MG63 (cell line): ENCODE measurements at regions not wholly inside any gene's neighbourhood (a gene's known extent, or its start where the extent isn't known, plus 50 kb on each side); places are given as distances from the start of the nearest gene placed in this dataset.
"Not testable (repeated sequence)": the region's sequence is repeated elsewhere in the genome, so short reads cannot be mapped to it uniquely, and the experiment has no call there.

Experiments used
- DNase-seq: peaks from one replicate; pipeline ENCODE4 v3.0.0-alpha.2; 2020
- H3K27me3 ChIP-seq: fragments of 250-450 bp; sonication (Bioruptor Pico); 2 replicates; pipeline ENCODE4 v1.5.1; 2020; ENCODE audit warnings: mild to moderate bottlenecking, moderate library complexity
- H3K36me3 ChIP-seq: fragments of 250-450 bp; sonication (Bioruptor Pico); 2 replicates; pipeline ENCODE4 v1.5.1; 2020; ENCODE audit warnings: mild to moderate bottlenecking, moderate library complexity
- H3K4me3 ChIP-seq: fragments of 250-450 bp; sonication (Bioruptor Pico); 2 replicates; pipeline ENCODE4 v1.5.1; 2020; ENCODE audit warnings: mild to moderate bottlenecking, moderate library complexity
- H3K9me3 ChIP-seq: fragments of 250-450 bp; sonication (Bioruptor Pico); 2 replicates; pipeline ENCODE4 v1.5.1; 2020; ENCODE audit warnings: mild to moderate bottlenecking, moderate library complexity

GRCh38 chr12:34404377-34405285, 382.3 kb downstream of the ALG10 start:
- Histone ChIP-seq H3K27me3 (no peaks in the 10 kb centered on the region), H3K4me3 (no peak overlapping the region), H3K9me3 (peaks cover 5% of the 10 kb centered on the region; the same call in 1 of the 2 replicates), H3K36me3 (no peaks in the 10 kb centered on the region)
- DNase-seq, result no peak

DNA sequence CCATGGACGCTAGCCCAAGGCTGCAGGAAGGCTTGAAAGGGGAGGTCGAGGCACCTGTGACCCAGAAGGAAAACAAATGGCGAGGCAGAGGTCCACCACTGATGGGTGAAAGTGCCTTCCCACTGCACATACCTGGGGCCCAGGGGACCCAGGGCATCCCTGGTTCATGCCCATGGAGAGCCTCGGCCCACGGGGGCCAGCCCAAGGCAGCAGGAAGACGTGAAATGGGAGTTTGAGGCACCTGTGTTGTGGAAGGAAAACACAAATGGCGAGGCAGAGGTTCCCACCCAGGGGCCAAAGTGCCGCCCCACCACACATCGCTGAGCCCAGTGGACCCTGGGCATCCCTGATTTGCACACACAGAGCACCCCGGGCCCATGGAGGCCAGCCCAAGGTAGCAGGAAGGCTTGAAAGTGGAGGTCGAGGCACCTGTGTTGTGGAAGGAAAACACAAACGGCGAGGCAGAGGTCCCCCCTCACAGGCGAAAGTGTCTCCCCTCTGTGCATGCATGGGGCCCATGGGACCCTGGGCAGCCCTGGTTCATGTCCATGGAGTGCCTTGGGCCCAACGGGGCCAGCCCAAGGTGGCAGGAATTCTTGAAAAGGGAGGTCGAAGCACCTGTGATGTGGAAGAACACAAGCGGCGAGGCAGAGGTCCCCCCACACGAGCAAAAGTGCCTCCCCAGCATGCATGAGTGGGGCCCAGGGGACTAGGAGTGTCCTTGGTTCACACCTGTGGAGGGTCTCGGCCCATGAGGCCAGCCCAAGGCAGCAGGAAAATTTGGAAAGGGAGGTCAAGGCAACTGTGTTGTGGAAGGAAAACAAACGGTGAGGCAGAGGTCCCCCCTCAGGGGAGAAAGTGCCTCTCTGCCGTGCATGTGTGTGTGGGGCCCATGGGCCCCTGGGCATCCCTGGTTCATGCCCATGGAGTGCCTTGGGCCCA, 383.3 kb downstream of the ALG10 start:
- Histone ChIP-seq H3K9me3 (peaks cover 8% of the 10 kb centered on the region), H3K27me3 (no peaks in the 10 kb centered on the region), H3K4me3 (no peak overlapping the region), H3K36me3 (no peaks in the 10 kb centered on the region)
- no peak for DNase-seq

GRCh38 chr12:34406228-34406995, 384.1 kb downstream of the ALG10 start:
- Histone ChIP-seq H3K9me3 (peaks cover 14% of the 10 kb centered on the region), H3K4me3 (no peak overlapping the region), H3K27me3 (no peaks in the 10 kb centered on the region), H3K36me3 (no peaks in the 10 kb centered on the region)
- no peak for DNase-seq

DNA sequence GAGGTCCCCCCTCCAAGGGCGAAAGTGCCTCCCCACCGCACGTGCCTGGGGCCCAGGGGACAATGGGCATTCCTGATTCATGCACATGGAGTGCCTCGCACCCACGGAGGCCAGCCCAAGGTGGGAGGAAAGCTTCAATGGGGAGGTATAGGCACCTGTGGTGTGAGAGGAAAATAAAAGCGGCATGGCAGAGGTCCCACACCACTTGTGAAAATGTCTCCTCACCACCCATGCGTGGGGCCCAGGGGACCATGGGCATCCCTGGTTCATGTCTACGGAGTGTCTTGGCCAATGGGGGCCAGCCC, 384.7 kb downstream of the ALG10 start:
- Histone ChIP-seq H3K4me3 (no peak overlapping the region), H3K9me3 (peaks cover 19% of the 10 kb centered on the region), H3K36me3 (no peaks in the 10 kb centered on the region), H3K27me3 (no peaks in the 10 kb centered on the region)
- DNase-seq, result no peak

DNA sequence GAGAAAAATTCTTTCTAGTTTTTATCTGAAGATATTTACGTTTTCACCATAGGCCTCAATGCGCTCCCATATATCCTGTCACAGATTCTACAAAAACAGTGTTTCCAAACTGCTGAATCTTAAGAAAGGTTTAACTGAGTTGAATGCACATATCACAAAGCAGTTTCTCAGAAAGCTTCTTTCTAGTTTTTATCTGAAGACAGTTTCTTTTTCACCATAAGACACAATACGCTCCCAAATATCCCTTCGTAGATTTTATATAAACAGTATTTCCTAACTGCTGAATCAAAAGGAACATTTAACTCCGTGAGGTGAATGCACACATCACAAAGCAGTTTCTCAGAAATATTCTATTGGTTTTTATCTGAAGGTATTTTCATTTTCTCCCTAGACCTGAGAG, 385.5 kb downstream of the ALG10 start:
- no peak for DNase-seq
- Histone ChIP-seq H3K36me3 (no peaks in the 10 kb centered on the region), H3K4me3 (no peak overlapping the region), H3K9me3 (peaks cover 22% of the 10 kb centered on the region), H3K27me3 (no peaks in the 10 kb centered on the region)

GRCh38 chr12:34431509-34431908, 409.2 kb downstream of the ALG10 start:
- not testable (repeated sequence) for DNase-seq, H3K36me3 ChIP-seq, H3K9me3 ChIP-seq, H3K4me3 ChIP-seq, H3K27me3 ChIP-seq
